ENCODE measurements at regions not wholly inside any gene's neighbourhood (a gene's known extent, or its start where the extent isn't known, plus 50 kb on each side); places are given as distances from the start of the nearest gene placed in this dataset.

DNA sequence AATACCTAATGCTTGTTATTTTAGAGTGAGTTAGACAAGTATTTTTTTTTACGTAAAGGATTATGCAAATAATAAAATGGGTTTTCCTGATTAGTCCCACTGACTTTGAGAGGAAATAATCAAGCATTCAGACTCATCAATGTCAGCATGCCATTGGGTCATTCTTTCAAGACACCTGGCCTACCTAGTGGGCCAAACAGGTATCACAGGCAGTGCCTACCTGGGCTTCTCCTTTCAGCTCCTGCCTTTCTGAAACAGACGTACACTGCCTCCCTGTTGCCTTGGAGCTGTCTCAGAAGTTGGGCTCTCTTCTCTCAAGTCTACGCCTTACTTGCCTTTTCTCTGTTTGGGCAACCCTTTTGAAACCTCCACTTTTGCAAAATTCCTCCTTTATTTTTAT, 545.6 kb downstream of the SNAPC1 start:
- intact Hi-C loops (cut with DNase I), result no loop called here
- Histone ChIP-seq H3K4me3 (ENCODE audit: low read length in 2 of 2) (no peak overlapping the region), H3K36me3 (ENCODE audit: control insufficient read depth in 1 of 2, insufficient read depth in 2 of 2, low read length in 1 of 2) (no peaks in the 10 kb centered on the region), H3K4me1 (ENCODE audit: control insufficient read depth in 1 of 2, insufficient read depth in 2 of 2, low read length in 2 of 2) (no peaks in the 10 kb centered on the region), H3K9me3 (ENCODE audit: control insufficient read depth, low read length) (peaks cover 1% of the 10 kb centered on the region), H3K27ac (ENCODE audit: low read depth in 1 of 2, low read length in 2 of 2) (no peak overlapping the region), H3K27me3 (ENCODE audit: control insufficient read depth in 1 of 2, insufficient read depth in 2 of 2, low read length in 1 of 2) (no peaks in the 10 kb centered on the region)
- ATAC-seq (ENCODE audit: low FRiP score), result no peak
- 92% methylated on average over 3 of the region's 3 CpGs for whole genome bisulfite sequencing, 2 donors
- DNase-seq, result no peak

DNA sequence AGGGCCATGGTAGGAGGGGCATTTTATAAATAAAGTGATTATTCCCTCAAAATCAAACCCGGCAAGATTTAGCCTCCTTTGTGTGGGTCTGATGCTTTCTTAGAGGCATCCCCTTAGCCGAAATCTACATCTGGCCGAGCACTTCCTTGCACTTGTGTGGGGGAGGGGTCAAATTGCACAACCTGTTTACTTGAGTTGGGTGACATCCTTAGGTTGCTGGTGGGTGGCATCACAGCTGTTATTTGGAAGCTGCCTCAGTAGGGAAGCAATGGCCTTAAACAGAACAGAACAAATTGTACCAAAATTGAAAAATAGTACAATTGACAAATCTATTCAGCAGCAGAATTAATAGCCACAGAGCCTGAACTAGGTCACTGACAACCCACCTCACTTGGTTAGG, 546.1 kb downstream of the SNAPC1 start:
- Histone ChIP-seq H3K4me1 (ENCODE audit: control insufficient read depth in 1 of 2, insufficient read depth in 2 of 2, low read length in 2 of 2) (no peaks in the 10 kb centered on the region), H3K27me3 (ENCODE audit: control insufficient read depth in 1 of 2, insufficient read depth in 2 of 2, low read length in 1 of 2) (no peaks in the 10 kb centered on the region), H3K9me3 (ENCODE audit: control insufficient read depth, low read length) (peaks cover 1% of the 10 kb centered on the region), H3K27ac (ENCODE audit: low read depth in 1 of 2, low read length in 2 of 2) (no peak overlapping the region), H3K4me3 (ENCODE audit: low read length in 2 of 2) (no peak overlapping the region), H3K36me3 (ENCODE audit: control insufficient read depth in 1 of 2, insufficient read depth in 2 of 2, low read length in 1 of 2) (no peaks in the 10 kb centered on the region)
- 48% methylated on average over 3 of the region's 3 CpGs for WGBS, 2 donors
- ATAC-seq (ENCODE audit: low FRiP score) (no peak), DNase-seq (no peak)
- intact Hi-C loops (cut with DNase I), result no loop called here

DNA sequence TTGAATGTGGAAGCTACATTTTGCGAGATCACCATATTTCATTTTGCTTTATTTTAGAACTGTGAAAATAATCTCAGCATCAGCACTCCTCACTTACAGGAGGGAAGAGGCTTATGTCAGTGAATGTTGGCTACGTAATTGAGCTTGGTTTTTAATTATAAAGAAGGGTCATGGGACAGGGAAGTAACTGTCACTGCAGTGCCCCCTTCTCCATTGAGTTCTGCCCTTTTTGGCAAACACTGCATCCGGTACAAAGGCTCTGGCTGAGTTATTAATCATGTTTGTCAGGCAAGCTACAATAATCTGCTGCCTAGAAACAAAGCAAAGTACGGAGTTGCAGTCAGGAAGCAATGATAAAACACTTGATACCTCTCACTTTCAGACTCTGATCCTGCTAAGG, 546.7 kb downstream of the SNAPC1 start:
- H3K27ac ChIP-seq (ENCODE audit: low read depth in 1 of 2, low read length in 2 of 2), result no peak overlapping the region
- peaks cover 1% of the 10 kb centered on the region for H3K9me3 ChIP-seq (ENCODE audit: control insufficient read depth, low read length)
- DNase-seq, result no peak
- no peaks in the 10 kb centered on the region for H3K4me1 ChIP-seq (ENCODE audit: control insufficient read depth in 1 of 2, insufficient read depth in 2 of 2, low read length in 2 of 2)
- no peaks in the 10 kb centered on the region for H3K27me3 ChIP-seq (ENCODE audit: control insufficient read depth in 1 of 2, insufficient read depth in 2 of 2, low read length in 1 of 2)
- intact Hi-C loops (cut with DNase I), result no loop called here
- 15 to 18% methylated on average over 4 of the region's 4 CpGs for WGBS, 2 donors
- H3K4me3 ChIP-seq (ENCODE audit: low read length in 2 of 2), result no peak overlapping the region
- peak; percentile 15 for ATAC-seq (ENCODE audit: low FRiP score)
- H3K36me3 ChIP-seq (ENCODE audit: control insufficient read depth in 1 of 2, insufficient read depth in 2 of 2, low read length in 1 of 2), result no peaks in the 10 kb centered on the region

DNA sequence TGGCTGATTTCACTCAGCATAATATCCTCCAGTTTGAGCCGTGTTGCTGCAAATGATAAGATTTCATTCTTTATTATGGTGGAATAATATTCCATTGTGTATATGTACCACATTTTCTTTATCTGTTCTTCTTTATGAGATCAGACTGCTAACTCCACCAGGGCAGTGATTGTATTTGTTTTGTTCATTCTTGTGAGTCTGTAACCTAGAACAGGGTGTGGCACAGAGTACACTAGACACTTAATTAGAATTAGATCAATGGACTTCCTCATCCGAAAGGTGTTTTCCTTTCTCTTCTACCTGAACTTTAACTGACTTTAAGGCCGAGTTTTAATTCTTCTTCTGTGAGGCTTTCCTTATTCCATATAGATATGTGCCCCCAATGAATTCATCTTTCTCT, 551.0 kb downstream of the SNAPC1 start:
- no peak overlapping the region for H3K27ac ChIP-seq (ENCODE audit: low read depth in 1 of 2, low read length in 2 of 2)
- no peak overlapping the region for H3K4me3 ChIP-seq (ENCODE audit: low read length in 2 of 2)
- H3K9me3 ChIP-seq (ENCODE audit: control insufficient read depth, low read length), result no peaks in the 10 kb centered on the region
- H3K36me3 ChIP-seq (ENCODE audit: control insufficient read depth in 1 of 2, insufficient read depth in 2 of 2, low read length in 1 of 2), result no peaks in the 10 kb centered on the region
- WGBS, 2 donors, result 73 to 81% methylated on average over 3 of the region's 3 CpGs
- DNase-seq (no peak), ATAC-seq (ENCODE audit: low FRiP score) (no peak)
- intact Hi-C loops (cut with DNase I), result no loop called here
- H3K27me3 ChIP-seq (ENCODE audit: control insufficient read depth in 1 of 2, insufficient read depth in 2 of 2, low read length in 1 of 2), result no peaks in the 10 kb centered on the region
- H3K4me1 ChIP-seq (ENCODE audit: control insufficient read depth in 1 of 2, insufficient read depth in 2 of 2, low read length in 2 of 2), result no peaks in the 10 kb centered on the region

DNA sequence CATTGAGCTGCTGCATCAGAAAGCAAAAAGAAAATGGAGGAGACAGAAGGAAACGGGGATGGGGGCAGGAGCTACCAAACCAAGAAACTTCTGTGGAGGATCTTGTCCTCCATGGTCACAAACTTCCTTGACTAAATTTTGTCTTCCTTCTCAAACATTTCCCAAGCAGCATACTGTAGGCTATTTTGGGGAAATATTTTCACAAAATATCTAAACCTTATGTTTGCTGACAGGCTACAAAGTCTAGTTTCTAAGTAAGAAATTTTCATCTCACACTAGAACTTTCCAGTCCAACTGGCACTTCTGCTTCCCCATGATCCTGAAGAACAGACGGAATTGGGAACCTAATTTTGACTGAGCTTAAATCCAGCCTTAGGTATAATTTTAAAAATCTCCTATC, 552.0 kb downstream of the SNAPC1 start:
- DNase-seq (no peak), ATAC-seq (ENCODE audit: low FRiP score) (no peak)
- intact Hi-C loops (cut with DNase I), result no loop called here
- Histone ChIP-seq H3K27ac (ENCODE audit: low read depth in 1 of 2, low read length in 2 of 2) (no peak overlapping the region), H3K36me3 (ENCODE audit: control insufficient read depth in 1 of 2, insufficient read depth in 2 of 2, low read length in 1 of 2) (no peaks in the 10 kb centered on the region), H3K9me3 (ENCODE audit: control insufficient read depth, low read length) (no peaks in the 10 kb centered on the region), H3K4me3 (ENCODE audit: low read length in 2 of 2) (no peak overlapping the region), H3K4me1 (ENCODE audit: control insufficient read depth in 1 of 2, insufficient read depth in 2 of 2, low read length in 2 of 2) (no peaks in the 10 kb centered on the region), H3K27me3 (ENCODE audit: control insufficient read depth in 1 of 2, insufficient read depth in 2 of 2, low read length in 1 of 2) (no peaks in the 10 kb centered on the region)
- WGBS, 2 donors, result 26 to 43% methylated on average over 2 of the region's 2 CpGs

DNA sequence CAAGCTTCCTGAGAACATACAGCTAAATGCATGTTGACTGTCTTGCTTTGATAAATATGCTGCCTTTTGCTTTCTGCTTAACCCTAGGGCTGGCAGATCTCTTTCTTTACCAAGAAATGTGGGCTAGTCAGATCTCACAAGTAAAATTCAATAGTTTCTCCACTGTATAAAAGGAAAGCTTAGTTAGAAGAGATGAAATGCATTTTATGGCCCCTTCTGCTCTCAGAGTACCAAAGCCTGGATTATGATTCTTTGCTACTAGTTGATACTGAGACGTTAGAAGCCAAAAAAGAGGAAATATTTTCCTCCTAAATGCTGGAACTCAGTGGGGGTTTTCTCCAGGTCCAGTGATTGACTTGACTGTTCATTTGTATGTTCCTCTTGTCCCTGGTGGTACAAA, 552.7 kb downstream of the SNAPC1 start:
- H3K27ac ChIP-seq (ENCODE audit: low read depth in 1 of 2, low read length in 2 of 2), result no peak overlapping the region
- no peak overlapping the region for H3K4me3 ChIP-seq (ENCODE audit: low read length in 2 of 2)
- DNase-seq, result no peak
- no peaks in the 10 kb centered on the region for H3K27me3 ChIP-seq (ENCODE audit: control insufficient read depth in 1 of 2, insufficient read depth in 2 of 2, low read length in 1 of 2)
- H3K9me3 ChIP-seq (ENCODE audit: control insufficient read depth, low read length), result no peaks in the 10 kb centered on the region
- intact Hi-C loops (cut with DNase I), result no loop called here
- WGBS, 2 donors, result 4 to 9% methylated on average over 1 of the region's 1 CpG
- H3K4me1 ChIP-seq (ENCODE audit: control insufficient read depth in 1 of 2, insufficient read depth in 2 of 2, low read length in 2 of 2), result no peaks in the 10 kb centered on the region
- ATAC-seq (ENCODE audit: low FRiP score), result no peak
- no peaks in the 10 kb centered on the region for H3K36me3 ChIP-seq (ENCODE audit: control insufficient read depth in 1 of 2, insufficient read depth in 2 of 2, low read length in 1 of 2)

DNA sequence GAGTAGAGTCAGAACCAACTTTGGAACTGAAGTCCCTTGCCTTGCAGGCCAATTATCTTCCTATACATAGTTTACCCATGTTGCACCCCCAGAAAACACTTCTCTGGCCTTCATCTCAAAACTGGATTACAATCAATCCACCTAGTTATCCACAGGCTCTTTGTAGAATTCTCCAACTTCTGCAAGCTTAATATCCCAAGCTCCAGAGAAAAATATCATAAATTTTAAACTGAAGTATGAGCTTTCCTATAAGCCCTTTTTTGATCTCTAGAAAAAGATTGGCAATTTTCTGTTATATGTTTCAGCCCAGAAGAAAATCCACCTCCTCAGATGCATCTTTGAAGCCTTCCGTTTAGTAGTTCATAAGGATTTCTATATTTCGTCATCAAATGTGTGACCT, 553.4 kb downstream of the SNAPC1 start:
- ATAC-seq (ENCODE audit: low FRiP score), result no peak
- no peaks in the 10 kb centered on the region for H3K27me3 ChIP-seq (ENCODE audit: control insufficient read depth in 1 of 2, insufficient read depth in 2 of 2, low read length in 1 of 2)
- H3K9me3 ChIP-seq (ENCODE audit: control insufficient read depth, low read length), result no peaks in the 10 kb centered on the region
- no peaks in the 10 kb centered on the region for H3K4me1 ChIP-seq (ENCODE audit: control insufficient read depth in 1 of 2, insufficient read depth in 2 of 2, low read length in 2 of 2)
- H3K4me3 ChIP-seq (ENCODE audit: low read length in 2 of 2), result no peak overlapping the region
- DNase-seq, result no peak
- no peak overlapping the region for H3K27ac ChIP-seq (ENCODE audit: low read depth in 1 of 2, low read length in 2 of 2)
- H3K36me3 ChIP-seq (ENCODE audit: control insufficient read depth in 1 of 2, insufficient read depth in 2 of 2, low read length in 1 of 2), result no peaks in the 10 kb centered on the region
- intact Hi-C loops (cut with DNase I), result no loop called here
- WGBS, 2 donors, result 93% methylated on average over 2 of the region's 2 CpGs

DNA sequence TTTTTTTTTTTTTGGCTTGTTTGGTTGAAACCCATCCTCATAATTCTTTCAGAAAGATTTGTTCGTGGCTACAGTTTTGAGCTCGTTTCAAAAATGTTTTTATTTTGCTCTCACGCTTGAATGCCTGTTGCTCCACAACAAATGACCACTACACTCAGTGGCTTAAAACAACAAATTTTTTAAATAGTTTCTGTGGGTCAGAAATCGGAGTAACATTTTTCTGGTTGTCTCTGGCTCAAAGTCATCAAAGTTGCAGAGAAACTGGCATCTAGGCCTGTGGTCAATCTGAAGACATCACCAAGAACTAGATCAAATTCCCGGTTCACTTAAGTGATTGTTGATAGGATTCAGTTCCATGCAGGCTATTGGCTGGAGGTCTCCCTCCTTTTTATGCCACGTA, 560.0 kb downstream of the SNAPC1 start:
- WGBS, 2 donors, result 62 to 68% methylated on average over 6 of the region's 6 CpGs

DNA sequence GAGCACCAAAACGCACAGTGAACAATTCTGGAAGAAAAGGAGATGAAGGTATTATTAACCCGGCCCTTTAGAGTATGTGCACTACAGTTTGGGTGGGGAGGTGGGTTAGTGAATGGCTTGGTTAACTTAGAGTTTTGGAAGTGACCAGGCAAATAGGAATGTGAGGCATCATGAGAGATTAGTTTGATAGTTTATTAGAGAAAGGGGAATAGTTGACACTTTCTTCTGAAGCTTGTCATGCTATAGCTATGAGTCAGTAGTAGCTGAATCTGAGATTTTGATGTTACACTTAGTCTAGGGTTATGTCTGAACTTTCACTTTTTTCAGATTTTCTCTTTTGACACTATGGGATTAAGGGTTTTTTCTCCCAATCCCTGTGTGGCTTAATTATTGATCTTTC, 567.2 kb downstream of the SNAPC1 start:
- H3K27me3 ChIP-seq (ENCODE audit: control insufficient read depth in 1 of 2, insufficient read depth in 2 of 2, low read length in 1 of 2), result no peaks in the 10 kb centered on the region
- peaks cover 1% of the 10 kb centered on the region for H3K9me3 ChIP-seq (ENCODE audit: control insufficient read depth, low read length)
- ATAC-seq (ENCODE audit: low FRiP score), result no peak
- no peaks in the 10 kb centered on the region for H3K4me1 ChIP-seq (ENCODE audit: control insufficient read depth in 1 of 2, insufficient read depth in 2 of 2, low read length in 2 of 2)
- no peak for DNase-seq
- no peaks in the 10 kb centered on the region for H3K36me3 ChIP-seq (ENCODE audit: control insufficient read depth in 1 of 2, insufficient read depth in 2 of 2, low read length in 1 of 2)
- H3K27ac ChIP-seq (ENCODE audit: low read depth in 1 of 2, low read length in 2 of 2), result no peak overlapping the region
- H3K4me3 ChIP-seq (ENCODE audit: low read length in 2 of 2), result no peak overlapping the region
- 48 to 66% methylated on average over 2 of the region's 2 CpGs for WGBS, 2 donors
- intact Hi-C loops (cut with DNase I), result no loop called here

More for the DNA sequence above, 560.0 kb downstream of the SNAPC1 start:
- no peak for DNase-seq
- H3K27ac ChIP-seq (ENCODE audit: low read depth in 1 of 2, low read length in 2 of 2), result no peak overlapping the region
- intact Hi-C loops (cut with DNase I), result no loop called here
- no peaks in the 10 kb centered on the region for H3K4me1 ChIP-seq (ENCODE audit: control insufficient read depth in 1 of 2, insufficient read depth in 2 of 2, low read length in 2 of 2)
- H3K4me3 ChIP-seq (ENCODE audit: low read length in 2 of 2), result no peak overlapping the region
- no peak for ATAC-seq (ENCODE audit: low FRiP score)
- H3K9me3 ChIP-seq (ENCODE audit: control insufficient read depth, low read length), result no peaks in the 10 kb centered on the region
- no peaks in the 10 kb centered on the region for H3K36me3 ChIP-seq (ENCODE audit: control insufficient read depth in 1 of 2, insufficient read depth in 2 of 2, low read length in 1 of 2)
- no peaks in the 10 kb centered on the region for H3K27me3 ChIP-seq (ENCODE audit: control insufficient read depth in 1 of 2, insufficient read depth in 2 of 2, low read length in 1 of 2)

All from aorta (tissue), 5 donors.